ENCODE measurements at regions not wholly inside any gene's neighbourhood (a gene's known extent, or its start where the extent isn't known, plus 50 kb on each side); places are given as distances from the start of the nearest gene placed in this dataset.

DNA sequence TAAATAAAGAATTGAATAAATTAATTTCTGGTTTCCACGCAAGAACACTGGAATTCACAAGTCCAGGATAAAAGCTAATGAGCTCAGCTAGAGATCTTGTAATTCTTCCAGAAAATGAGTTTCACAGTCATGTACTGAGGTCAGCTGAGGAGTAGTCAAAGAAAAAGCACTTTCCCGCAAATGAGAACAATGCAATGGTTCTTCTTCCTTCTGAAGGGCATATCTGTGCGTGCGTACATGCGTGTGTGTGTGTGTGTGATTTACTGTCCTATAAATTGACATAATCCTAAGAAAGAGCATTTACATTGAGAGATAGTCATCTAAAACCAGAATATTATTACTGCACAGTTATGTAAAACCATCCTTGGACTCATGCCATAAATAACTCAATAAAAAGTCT lies 968.9 kb upstream of the EYS start:
- TF ChIP-seq, protein P1, sequence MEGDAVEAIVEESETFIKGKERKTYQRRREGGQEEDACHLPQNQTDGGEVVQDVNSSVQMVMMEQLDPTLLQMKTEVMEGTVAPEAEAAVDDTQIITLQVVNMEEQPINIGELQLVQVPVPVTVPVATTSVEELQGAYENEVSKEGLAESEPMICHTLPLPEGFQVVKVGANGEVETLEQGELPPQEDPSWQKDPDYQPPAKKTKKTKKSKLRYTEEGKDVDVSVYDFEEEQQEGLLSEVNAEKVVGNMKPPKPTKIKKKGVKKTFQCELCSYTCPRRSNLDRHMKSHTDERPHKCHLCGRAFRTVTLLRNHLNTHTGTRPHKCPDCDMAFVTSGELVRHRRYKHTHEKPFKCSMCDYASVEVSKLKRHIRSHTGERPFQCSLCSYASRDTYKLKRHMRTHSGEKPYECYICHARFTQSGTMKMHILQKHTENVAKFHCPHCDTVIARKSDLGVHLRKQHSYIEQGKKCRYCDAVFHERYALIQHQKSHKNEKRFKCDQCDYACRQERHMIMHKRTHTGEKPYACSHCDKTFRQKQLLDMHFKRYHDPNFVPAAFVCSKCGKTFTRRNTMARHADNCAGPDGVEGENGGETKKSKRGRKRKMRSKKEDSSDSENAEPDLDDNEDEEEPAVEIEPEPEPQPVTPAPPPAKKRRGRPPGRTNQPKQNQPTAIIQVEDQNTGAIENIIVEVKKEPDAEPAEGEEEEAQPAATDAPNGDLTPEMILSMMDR (IDR thresholded peaks at IDR 0.05; ENCODE audit: poor library complexity) = no peak
- no peak for TF ChIP-seq EZH2phosphoT487 (IDR thresholded peaks at IDR 0.05; ENCODE audit: low read depth, severe bottlenecking, unreplicated experiment)

Measured in hepatocyte (in vitro differentiated cells).